ENCODE measurements at regions not wholly inside any gene's neighbourhood (a gene's known extent, or its start where the extent isn't known, plus 50 kb on each side); places are given as distances from the start of the nearest gene placed in this dataset.
"Not testable (repeated sequence)": the region's sequence is repeated elsewhere in the genome, so short reads cannot be mapped to it uniquely, and the experiment has no call there.

GRCh38 chr4:33931026-33931425 lies 2313.3 kb downstream of the ARAP2 start:
- Histone ChIP-seq H3K27ac (no peak overlapping the region), H3K36me3 (no peaks in the 10 kb centered on the region), H3K9me3 (ENCODE audit: low read depth) (no peaks in the 10 kb centered on the region), H3K4me3 (no peak overlapping the region), H3K4me1 (ENCODE audit: low read depth) (no peaks in the 10 kb centered on the region), H3K27me3 (no peaks in the 10 kb centered on the region)
- no peak for TF ChIP-seq CTCF (IDR thresholded peaks at IDR 0.05; ENCODE audit: low read depth, low read length)
- DNase-seq (ENCODE audit: low read depth in 1 of 2, low spot score in 1 of 2) = no peak

GRCh38 chr4:33940281-33940680 lies 2304.0 kb downstream of the ARAP2 start:
- no peak overlapping the region for H3K27ac ChIP-seq
- no peaks in the 10 kb centered on the region for H3K36me3 ChIP-seq
- no peaks in the 10 kb centered on the region for H3K4me1 ChIP-seq (ENCODE audit: low read depth)
- no peak overlapping the region for H3K4me3 ChIP-seq
- H3K9me3 ChIP-seq (ENCODE audit: low read depth) = no peaks in the 10 kb centered on the region
- no peaks in the 10 kb centered on the region for H3K27me3 ChIP-seq
- no peak for TF ChIP-seq CTCF (IDR thresholded peaks at IDR 0.05; ENCODE audit: low read depth, low read length)
- DNase-seq (ENCODE audit: low read depth in 1 of 2, low spot score in 1 of 2) = peak in 1 of 2 donors; percentile 60

- no peak for TF ChIP-seq CTCF (IDR thresholded peaks at IDR 0.05; ENCODE audit: low read depth, low read length)
These were observed 2302.5 kb downstream of the ARAP2 start for GRCh38 chr4:33941854-33942253.

GRCh38 chr4:33948921-33949320 lies 2295.4 kb downstream of the ARAP2 start:
- H3K27me3 ChIP-seq = no peaks in the 10 kb centered on the region
- H3K27ac ChIP-seq = no peak overlapping the region
- no peaks in the 10 kb centered on the region for H3K36me3 ChIP-seq
- H3K4me1 ChIP-seq (ENCODE audit: low read depth) = peaks cover 6% of the 10 kb centered on the region
- H3K4me3 ChIP-seq = no peak overlapping the region
- no peak for DNase-seq (ENCODE audit: low read depth in 1 of 2, low spot score in 1 of 2)
- no peak for TF ChIP-seq CTCF (IDR thresholded peaks at IDR 0.05; ENCODE audit: low read depth, low read length)
- no peaks in the 10 kb centered on the region for H3K9me3 ChIP-seq (ENCODE audit: low read depth)

More at GRCh38 chr4:33941854-33942253, 2302.5 kb downstream of the ARAP2 start:
- H3K4me1 ChIP-seq (ENCODE audit: low read depth) = no peaks in the 10 kb centered on the region
- no peak for DNase-seq (ENCODE audit: low read depth in 1 of 2, low spot score in 1 of 2)
- no peak overlapping the region for H3K27ac ChIP-seq
- H3K27me3 ChIP-seq = no peaks in the 10 kb centered on the region
- H3K9me3 ChIP-seq (ENCODE audit: low read depth) = no peaks in the 10 kb centered on the region
- no peaks in the 10 kb centered on the region for H3K36me3 ChIP-seq
- no peak overlapping the region for H3K4me3 ChIP-seq

- not testable (repeated sequence) for H3K4me1 ChIP-seq (ENCODE audit: low read depth); H3K9me3 ChIP-seq (ENCODE audit: low read depth); H3K36me3 ChIP-seq; H3K27ac ChIP-seq; H3K4me3 ChIP-seq; H3K27me3 ChIP-seq; DNase-seq (ENCODE audit: low read depth in 1 of 2, low spot score in 1 of 2)
These were observed 2290.5 kb downstream of the ARAP2 start for GRCh38 chr4:33953848-33954247.

- no peak for DNase-seq (ENCODE audit: low read depth in 1 of 2, low spot score in 1 of 2)
- Histone ChIP-seq H3K36me3 (no peaks in the 10 kb centered on the region), H3K27ac (no peak overlapping the region), H3K27me3 (no peaks in the 10 kb centered on the region), H3K9me3 (ENCODE audit: low read depth) (no peaks in the 10 kb centered on the region), H3K4me3 (no peak overlapping the region), H3K4me1 (ENCODE audit: low read depth) (peaks cover 6% of the 10 kb centered on the region)
- TF ChIP-seq CTCF (IDR thresholded peaks at IDR 0.05; ENCODE audit: low read depth, low read length) = no peak
These were observed 2289.6 kb downstream of the ARAP2 start for GRCh38 chr4:33954759-33955158.
